SK-MEL-5 (cell line): ENCODE measurements at regions not wholly inside any gene's neighbourhood (a gene's known extent, or its start where the extent isn't known, plus 50 kb on each side); places are given as distances from the start of the nearest gene placed in this dataset.
A peak's percentile ranks its signal among the peaks of the same experiment; 100 is the strongest.
"Not testable (repeated sequence)": the region's sequence is repeated elsewhere in the genome, so short reads cannot be mapped to it uniquely, and the experiment has no call there.

Experiments used
- DNase-seq: peaks from one replicate; pipeline ENCODE4 v3.0.0-alpha.2; 2016; ENCODE audit warnings: low read depth, low spot score
- in situ Hi-C: cut with HindIII; loops from 2 replicates; pipeline ENCODE4 v1.10.0; 2016; ENCODE audit warnings: low sequenced_read_pairs, high pct_unique_total_duplicates, low pct_unique_long_range_greater_than_20kb

DNA sequence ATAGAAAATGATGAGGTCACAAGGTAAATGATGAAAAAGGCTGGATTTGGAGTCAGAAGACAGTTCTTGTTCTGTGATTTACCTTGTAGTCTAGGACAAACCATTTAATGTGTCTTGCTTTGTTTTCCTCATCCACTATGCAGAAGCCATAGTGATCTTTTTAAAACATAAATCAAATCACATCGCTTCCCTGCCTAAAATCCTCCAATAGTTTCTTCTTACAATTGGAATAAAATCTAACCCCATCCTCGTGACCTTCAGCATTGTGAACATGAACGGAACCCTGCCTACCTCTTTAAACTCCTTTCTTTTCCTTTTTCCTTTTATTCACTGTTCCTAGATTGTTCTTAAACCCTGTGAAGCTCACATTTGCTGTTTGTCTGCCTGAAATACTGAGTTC is 204.9 kb upstream of the SAMSN1 start:
- no peak for DNase-seq
- in situ Hi-C loops, result no loop called here

DNA sequence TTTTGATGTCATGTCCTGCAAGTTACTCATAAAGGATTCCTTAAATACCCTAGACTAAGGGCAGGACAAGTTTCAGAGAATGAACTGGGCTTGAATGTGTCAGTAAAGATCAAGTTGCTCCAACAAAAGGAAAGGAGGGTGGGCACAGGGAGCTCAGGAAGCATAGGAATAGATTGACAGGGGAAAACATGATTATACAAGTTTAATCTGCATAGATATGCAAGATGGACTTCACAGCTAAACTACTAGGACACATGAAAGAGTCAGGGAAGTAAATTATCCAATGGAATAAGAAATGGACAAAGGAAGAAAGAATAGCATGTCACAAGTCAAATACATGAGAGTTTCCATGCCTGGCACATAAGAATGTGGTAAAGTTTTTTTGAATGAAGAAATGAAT is 203.9 kb upstream of the SAMSN1 start:
- no peak for DNase-seq
- in situ Hi-C loops, result no loop called here

DNA sequence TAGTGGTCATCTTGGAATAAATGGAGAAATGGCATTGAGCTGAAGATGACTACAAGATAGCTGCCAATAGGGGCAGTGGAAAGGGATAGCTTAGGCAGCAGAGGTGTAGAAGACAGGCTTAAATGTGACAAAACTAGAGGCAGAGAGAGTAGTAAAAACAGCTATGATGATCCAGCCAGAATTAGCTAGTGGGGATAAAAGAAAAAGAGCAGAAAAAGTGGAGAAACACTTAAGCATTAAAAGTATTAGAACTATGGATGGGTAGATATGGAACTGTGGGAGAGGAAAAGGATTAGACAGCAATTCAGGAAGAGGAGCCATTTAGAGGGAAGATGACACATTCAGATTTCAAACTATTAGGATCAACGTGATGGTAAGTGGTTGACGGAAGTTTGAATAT is 202.5 kb upstream of the SAMSN1 start:
- no peak for DNase-seq
- in situ Hi-C loops, result no loop called here

DNA sequence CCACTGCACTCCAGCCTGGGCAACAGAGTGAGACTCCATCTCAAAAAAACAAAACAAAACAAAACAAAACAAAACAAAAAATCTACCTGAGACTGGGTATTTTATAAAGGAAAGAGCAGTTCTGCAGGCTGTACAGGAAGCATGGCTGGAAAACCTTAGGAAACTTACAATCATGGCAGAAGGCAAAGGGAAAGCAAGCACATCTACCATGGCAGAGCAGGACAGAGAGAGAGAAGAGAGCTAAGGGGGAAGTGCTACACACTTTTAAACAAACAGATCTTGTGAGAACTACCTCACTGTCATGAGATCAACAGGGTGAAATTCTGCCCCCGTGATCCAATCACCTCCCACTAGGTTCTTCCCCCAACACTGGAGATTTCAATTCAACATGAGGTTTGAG is 198.3 kb upstream of the SAMSN1 start:
- in situ Hi-C loops, result no loop called here
- no peak for DNase-seq

DNA sequence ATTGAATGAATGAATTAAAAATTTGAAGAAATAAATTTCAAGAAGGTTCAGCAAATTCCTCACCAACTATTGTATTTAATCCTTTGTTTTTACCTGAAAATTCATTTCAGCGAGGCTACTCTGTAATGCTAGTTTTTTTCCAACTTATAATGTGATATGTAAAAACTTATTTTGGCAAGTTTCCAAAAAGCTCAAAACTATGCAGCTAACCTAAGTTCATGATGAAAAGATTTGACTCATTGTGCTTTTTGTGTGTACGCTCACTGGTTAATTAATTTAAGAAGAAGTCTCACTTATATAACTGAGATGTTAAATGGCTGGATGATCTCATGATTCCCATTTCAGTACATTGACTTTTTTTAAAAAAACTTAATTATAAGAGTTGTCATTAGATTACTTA is 196.0 kb upstream of the SAMSN1 start:
- no peak for DNase-seq
- in situ Hi-C loops, result no loop called here

DNA sequence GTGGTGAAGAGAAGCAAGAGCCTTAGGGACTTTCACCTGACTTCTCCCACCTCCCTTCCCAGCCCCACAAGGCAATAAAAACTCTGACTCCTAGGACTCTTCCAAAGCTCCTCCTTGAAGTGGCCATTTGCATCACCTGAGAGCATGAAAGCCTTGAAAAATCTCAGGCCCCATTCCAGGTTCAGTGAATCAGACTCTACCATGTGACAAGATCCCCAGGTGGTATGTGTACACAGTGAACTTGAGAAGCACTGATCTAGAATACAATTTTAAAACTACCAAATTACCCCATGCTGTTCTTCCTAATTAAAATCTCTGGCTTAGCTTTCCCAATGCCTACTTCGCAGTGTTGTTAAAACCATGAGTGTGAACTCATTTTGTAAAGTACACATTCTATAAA is 195.1 kb upstream of the SAMSN1 start:
- DNase-seq, result no peak

DNA sequence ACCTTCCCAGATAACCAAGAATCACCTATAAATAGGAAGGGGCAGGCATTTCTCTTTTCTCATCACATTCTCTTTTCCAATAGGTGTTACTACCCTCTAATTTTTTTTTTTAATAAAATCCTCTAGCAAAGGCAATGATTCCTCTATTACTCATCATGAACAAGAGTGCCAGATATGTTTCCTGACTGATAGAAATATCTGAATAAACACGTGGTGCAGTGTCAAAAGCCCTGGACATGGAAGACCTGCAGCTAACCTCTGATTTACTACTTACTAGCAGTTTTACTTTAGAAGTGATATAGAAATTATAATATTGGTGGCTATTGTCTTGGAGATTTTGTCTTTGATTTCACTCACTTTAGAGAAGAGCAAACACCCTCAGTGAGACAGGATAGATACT is 194.6 kb upstream of the SAMSN1 start:
- in situ Hi-C loops, result no loop called here
- DNase-seq, result no peak

More for the DNA sequence above, 195.1 kb upstream of the SAMSN1 start:
- in situ Hi-C loops, result no loop called here

DNA sequence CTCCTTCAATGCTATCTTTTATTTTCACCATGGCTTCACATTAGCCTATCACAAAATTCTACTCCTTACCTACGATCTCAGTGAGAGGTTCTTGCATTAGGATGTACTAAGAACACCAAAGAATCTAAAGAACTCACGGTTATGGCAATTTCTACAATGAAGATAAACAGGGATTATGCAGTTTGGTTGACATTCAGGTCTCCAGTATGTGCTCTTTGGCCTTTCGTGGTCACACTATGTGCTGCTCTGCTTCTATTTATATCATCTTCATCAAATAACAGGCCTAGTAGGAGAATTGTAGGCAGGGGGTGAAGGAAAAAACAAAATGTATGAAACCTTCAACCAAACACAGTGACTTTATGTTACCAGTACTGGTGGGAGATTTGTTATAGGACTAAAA is 194.0 kb upstream of the SAMSN1 start:
- in situ Hi-C loops, result no loop called here
- no peak for DNase-seq

DNA sequence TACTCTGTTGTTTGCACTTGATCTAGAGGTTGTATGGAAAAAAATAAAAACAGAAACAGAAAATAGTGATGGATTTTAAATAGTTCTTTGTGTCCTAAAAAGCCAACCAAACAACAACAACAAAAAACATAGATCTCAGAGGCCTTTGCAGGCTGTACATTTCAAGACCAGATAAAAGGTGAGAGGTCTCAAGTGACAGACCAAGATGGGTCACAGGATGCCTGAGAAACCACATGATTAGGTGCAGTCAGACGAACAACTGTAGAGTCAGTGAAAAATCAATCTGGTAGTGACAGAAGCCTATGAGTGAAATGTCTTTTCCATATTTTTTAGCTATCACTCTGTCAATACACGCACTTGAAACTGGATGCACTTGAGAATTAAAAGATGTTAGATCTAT is 193.5 kb upstream of the SAMSN1 start:
- in situ Hi-C loops, result no loop called here
- no peak for DNase-seq

DNA sequence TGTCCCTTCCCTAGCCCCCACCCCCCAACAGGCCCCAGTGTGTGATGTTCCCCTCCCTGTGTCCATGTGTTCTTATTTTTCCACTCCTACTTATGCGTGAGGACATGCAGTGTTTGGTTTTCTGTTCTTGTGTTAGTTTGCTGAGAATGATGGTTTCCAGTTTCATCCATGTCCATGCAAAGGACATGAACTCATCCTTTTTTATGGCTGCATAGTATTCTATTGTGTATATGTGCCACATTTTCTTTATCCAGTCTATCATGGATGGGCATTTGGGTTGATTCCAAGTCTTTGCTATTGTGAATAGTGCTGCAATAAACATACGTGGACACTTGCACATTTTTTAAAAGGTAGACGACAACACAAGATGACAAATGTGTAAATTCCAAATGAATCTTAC is 192.5 kb upstream of the SAMSN1 start:
- in situ Hi-C loops, DNase-seq: not testable (repeated sequence)

DNA sequence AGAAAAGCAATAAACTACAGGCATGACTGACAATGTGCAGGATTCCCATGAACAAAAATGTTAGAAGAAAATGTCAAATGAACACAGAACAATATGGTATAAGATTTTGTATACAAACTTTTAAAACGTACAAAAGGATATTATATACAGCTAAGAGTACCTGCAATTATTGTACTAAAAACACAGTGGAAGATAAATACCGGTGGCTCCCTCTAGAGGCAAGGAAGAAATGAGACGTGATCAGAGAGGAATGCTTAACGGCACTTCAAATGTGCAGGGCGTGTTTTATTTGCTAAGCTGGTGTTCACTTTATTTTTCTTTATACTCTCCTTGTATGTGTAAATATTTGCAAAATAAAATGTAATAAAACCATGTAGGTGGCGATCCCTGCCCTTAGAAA is 191.8 kb upstream of the SAMSN1 start:
- DNase-seq, result peak; percentile 73
- in situ Hi-C loops, result no loop called here

DNA sequence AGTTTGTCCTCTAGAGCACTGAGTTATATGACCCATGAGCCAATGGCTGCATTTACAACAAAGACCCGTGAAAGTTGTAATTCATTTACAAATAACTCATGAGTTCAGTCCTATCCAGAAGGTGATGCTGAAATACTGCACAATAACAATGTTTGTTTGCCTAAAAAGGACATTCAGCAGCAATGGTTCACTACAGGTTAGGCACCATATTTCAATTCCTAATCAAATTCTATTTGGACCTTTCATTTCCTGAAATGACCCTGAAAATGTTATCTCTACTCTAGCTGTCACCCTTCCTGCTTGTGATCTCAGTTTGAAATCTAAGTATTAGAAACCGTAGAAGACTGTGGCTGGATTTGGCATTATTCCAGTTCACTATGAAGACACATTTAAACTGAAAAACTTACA is 191.2 kb upstream of the SAMSN1 start:
- in situ Hi-C loops, result no loop called here

DNA sequence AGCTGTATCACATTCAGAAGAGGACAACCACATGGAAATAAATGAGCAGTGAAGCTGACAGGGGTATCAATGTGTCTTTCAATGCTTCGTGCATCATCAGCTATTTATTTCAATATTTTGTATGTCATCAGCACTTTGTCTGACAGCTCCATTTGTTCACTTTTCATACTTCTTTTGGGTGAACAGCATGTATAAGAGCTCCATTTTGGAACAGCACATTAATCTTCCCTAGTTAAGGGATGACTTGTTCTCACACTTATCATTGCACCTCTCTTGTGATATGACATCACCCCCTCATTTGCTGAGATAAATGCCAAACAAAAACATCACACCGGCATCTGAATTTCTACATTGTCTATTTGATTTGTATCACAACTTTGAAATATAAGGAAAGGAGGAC is 190.6 kb upstream of the SAMSN1 start:
- in situ Hi-C loops, result no loop called here
- DNase-seq, result no peak

More for the DNA sequence above, 191.2 kb upstream of the SAMSN1 start:
- DNase-seq, result no peak

DNA sequence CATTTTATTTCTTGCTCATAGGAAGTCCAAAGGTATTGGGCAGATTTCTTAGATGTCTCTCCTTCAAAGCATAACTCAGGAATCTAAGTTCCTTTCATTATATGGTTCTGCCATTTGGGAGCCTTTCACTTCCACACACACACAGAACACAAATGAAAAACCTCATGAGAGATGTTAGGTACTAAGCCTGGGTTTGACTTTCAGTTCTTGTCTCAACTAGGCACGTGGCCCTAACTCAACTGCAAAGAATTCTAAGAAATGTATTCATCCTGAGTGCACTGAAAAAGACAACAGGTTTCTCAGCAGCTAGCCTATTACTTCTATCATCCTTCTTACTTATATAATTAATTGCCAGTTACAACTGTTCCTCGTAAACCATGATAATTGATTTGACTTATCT is 190.0 kb upstream of the SAMSN1 start:
- no peak for DNase-seq
- in situ Hi-C loops, result no loop called here

DNA sequence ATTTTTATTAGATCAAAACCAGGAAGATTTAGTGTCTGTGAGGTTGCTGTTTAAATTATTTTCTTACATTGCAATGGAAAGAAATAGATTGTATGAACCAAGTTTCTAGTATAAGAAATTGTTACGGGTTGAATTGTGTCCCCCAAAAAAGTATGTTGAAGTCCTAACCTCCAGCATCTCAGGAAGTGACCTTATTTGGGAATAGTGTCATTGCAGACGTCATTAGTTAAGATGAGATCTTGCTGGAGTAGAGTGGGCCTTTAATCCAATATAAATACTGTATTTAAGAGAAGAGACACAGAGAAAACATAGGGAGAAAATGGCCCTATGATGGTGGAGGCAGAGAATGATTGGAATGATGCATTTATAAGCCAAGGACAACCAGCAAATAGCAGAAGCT is 188.7 kb upstream of the SAMSN1 start:
- in situ Hi-C loops, result no loop called here
- DNase-seq, result no peak

DNA sequence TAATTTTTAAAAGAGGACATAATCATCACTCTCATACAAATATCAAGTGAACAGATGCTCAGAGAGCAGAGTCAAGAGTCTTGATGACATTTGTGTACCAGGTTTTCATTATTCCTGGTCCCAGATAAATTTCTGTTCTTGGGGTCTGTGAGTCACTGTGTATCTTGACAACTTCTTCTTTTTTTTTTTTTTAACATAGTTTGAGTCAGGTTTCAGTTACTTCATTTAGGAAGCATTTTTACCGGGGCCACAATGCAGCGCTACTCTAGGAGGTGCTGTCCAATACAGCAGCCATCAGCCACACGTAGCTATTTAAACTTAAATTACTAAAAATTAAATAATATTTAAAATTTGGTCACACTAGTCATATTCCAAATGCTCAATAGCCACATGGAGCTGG is 188.1 kb upstream of the SAMSN1 start:
- DNase-seq, result no peak
- in situ Hi-C loops, result no loop called here

DNA sequence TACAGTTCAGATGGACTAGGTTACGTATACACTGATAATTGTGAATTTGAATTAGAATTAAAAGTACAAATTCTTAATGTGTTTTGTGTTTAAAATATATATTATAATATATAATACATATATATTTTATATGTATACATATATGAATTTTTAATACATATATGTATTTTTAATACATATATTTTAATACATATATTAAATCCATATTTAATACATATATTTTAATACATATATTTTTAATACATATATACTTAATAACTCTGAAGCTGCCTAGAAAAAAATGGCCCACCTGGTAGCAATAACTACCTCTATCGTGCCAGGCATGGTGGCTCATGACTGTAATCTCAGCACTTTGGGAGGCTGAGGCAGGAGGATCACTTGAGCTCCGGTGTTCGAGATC is 179.1 kb upstream of the SAMSN1 start:
- in situ Hi-C loops, result no loop called here
- no peak for DNase-seq

DNA sequence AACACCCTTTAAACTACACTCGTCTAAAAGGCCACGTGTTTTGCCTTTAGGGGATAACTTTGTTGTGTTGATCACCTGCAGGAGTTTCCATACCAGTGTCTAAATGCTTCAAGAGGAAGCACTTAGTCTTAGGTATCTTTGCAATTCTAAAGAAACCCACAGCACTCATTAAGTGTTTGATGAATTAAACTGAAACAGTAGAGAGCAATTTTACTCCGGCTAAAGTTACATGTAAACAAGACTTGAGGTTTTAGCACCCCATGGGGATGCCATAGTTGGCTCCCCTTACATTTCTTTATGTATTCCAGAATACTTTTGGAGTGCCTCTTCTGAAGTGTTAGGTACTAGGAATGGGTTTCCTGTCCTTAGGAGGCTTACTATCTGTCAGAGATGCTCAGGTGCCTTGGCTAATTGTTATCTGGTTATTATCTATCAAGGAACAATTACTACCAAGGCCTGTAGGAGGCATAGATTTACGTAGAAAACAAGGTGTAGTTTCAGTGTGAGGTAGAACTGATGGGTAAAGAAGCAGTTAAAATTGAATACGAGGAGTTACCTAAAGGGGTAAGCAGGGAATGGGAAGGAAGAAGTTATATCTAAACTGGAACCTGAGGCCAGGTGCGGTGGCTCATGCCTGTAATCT is 176.8 kb upstream of the SAMSN1 start:
- no peak for DNase-seq
- in situ Hi-C loops, result no loop called here

DNA sequence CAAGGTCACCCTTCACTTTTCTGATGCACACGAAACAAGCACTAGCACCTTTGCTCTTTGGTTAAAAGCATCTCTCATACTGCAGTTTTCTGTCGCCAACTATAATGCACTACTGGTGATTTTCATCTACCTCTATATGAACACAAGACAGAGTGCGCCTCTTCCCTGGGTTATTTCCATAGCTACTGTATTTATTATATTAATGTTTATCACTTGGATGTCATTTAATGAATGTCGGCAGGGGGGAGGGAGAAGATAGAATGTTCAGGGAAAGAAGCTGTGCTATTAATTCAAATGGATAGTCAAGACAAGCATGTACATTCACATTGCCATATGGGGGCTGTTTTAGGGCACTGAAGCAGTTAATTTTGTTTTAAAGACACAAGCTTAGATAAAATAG is 174.1 kb upstream of the SAMSN1 start:
- in situ Hi-C loops, result no loop called here
- DNase-seq, result no peak

DNA sequence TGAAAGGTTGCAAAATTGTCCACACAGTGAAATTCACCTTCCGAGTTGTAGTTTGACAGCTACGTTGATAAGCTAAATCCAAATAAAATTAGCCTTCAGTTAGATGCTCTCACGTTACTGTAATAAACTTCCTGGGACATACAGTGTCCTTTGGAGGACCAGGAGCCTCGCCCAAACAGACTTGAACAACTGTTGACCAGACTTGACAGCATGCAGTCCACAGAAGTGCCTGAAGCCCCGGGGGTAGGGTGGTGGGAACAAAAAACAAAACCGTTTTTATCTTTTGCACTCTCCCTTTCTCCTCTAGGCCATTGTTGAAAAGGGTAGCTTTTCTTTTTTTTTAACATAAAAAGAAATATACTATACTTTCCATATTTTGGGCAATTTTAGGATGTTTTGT is 172.8 kb upstream of the SAMSN1 start:
- DNase-seq, result no peak
- in situ Hi-C loops, result no loop called here
